ENCODE measurements at regions not wholly inside any gene's neighbourhood (a gene's known extent, or its start where the extent isn't known, plus 50 kb on each side); places are given as distances from the start of the nearest gene placed in this dataset.
"Not testable (repeated sequence)": the region's sequence is repeated elsewhere in the genome, so short reads cannot be mapped to it uniquely, and the experiment has no call there.

DNA sequence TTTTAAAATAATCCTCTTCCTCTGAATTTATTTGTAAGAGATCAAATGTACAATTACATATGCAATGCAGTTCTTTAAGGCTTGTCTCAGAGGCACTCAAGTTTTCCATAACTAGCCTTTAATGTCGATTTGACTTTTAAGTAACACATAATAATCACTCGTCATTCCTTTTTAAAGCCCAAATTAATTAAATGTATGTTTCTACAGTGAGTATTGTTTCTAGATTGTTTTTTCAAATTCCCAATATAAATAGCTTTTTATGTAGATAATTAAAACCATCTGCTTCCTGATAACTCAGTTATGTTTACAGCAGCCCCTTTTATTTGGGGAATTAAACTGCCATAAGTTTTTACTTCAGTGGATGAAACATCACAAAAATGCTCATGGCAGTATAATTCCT is 185.1 kb downstream of the ETNK1 start:
- no peak for DNase-seq

GRCh38 chr12:22812531-22812930 is 187.6 kb downstream of the ETNK1 start:
- no peak for DNase-seq

GRCh38 chr12:22821985-22822384 is 197.0 kb downstream of the ETNK1 start:
- no peak for DNase-seq

GRCh38 chr12:22826026-22826425 is 201.1 kb downstream of the ETNK1 start:
- no peak for DNase-seq

GRCh38 chr12:22826446-22826981 is 201.5 kb downstream of the ETNK1 start:
- DNase-seq = not testable (repeated sequence)

GRCh38 chr12:22828066-22828465 is 203.1 kb downstream of the ETNK1 start:
- no peak for DNase-seq

DNA sequence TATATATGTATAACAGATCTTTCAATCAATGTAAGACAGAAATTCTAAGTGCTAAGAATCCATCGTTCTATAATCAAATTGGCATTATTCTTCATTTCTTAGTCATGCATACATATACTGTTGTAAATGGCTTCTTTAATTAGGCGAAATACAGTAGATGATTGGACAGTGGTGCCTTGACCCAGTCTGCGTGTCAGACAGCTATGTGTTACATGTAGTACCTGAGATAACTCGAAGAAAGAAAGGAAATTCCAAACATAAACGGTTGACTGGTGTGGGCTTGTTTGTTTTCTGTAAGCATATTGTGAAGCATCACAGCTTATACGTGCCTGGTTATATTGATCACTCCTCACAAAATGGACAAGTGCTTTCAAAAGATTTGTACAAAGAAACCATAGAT is 210.5 kb downstream of the ETNK1 start:
- DNase-seq = no peak

GRCh38 chr12:22850185-22850584 is 225.2 kb downstream of the ETNK1 start:
- no peak for DNase-seq

DNA sequence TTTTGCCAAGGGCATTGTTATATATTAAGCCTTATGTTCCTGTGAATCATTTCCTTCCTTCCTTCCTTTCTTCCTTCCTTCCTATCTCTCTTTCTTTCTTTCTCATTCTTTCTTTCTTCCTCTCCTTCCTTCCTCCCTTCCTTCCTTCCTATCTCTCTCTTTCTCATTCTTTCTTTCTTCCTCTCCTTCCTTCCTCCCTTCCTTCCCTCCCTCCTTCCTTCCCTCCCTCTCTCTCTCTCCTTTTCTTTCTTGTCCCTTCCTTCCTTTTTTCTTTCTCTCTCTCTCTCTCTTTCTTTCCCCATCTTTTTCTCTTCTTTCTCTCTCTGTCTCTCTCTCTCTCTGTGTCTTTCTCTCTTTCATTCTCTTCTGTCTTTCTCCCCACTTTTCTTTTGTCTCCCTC is 226.6 kb downstream of the ETNK1 start:
- DNase-seq = no peak

DNA sequence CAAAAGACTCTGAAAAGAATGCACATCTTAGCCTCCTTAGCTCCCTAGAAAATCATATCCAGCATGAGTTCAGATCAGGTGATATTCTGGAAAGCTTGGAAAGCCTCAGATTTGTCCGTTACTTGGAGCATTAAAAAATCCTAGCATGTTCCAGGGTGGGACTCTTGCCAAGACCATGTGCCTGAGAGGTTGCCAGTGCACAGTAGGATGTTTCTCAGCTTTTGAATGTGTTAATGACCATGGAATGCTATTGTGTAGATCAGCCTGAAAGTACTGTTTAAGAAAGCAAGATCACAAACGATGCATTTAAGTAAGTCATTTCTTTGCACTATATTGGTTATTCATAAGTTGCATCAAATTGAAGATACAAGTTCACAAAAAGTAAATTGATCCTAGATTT is 230.5 kb downstream of the ETNK1 start:
- no peak for DNase-seq

GRCh38 chr12:22856178-22856577 is 231.2 kb downstream of the ETNK1 start:
- no peak for DNase-seq

DNA sequence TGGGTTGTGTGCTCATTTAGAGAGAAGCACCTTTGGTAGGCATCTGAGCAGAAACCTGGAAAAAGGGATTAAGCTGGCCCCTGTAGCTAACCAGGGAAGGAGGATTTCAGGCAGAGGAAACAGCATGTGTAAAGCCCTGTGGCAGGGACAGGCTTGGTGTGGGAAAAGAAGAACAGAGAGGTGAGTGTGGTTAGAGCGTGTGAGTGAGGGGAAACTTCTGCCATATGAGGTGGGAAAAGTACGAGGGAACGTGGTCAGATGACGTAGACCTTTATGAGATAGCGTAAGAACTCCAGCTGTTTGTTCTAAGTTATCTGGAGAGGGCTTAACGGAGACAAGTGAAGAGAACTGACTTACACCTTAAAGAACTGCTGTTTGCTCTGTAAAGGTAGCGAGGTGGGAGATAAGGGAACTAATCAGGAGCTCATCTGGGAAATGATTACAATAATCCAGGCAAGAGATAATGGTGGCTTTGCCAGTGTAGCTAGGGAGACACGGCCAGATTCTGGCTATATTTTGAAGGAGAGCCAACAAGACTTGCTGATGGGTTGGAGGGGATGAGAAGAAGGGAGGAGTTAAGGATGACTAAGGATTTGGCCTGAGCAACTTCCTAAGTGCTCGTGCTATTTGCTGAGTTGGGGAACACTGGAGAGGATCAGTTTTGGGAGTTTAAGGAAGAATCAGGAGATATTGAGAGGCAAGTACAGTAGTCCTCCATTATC is 234.0 kb downstream of the ETNK1 start:
- DNase-seq = no peak

GRCh38 chr12:22860926-22861325 is 236.0 kb downstream of the ETNK1 start:
- no peak for DNase-seq

DNA sequence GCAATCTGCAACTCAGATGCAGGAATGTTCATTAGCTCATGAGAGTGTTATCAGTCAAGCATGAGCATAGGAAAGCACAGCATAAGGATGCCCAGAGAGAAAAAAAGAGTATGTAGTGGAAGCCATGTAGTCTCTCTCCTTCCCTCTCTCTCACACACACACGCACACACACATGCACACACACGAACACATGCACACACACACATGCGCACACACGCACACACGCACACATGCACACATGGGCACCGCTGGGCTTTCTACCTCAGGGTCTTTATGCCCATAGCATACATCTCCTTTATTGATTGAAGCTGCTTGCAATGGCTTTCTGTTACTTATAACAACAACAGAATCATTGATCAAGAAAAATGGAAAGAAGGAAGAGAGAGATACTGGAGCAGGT is 240.9 kb downstream of the ETNK1 start:
- DNase-seq = no peak

GRCh38 chr12:22866406-22866805 is 241.4 kb downstream of the ETNK1 start:
- no peak for DNase-seq

- no peak for DNase-seq
Observed at GRCh38 chr12:22874151-22874550, 249.2 kb downstream of the ETNK1 start.

DNA sequence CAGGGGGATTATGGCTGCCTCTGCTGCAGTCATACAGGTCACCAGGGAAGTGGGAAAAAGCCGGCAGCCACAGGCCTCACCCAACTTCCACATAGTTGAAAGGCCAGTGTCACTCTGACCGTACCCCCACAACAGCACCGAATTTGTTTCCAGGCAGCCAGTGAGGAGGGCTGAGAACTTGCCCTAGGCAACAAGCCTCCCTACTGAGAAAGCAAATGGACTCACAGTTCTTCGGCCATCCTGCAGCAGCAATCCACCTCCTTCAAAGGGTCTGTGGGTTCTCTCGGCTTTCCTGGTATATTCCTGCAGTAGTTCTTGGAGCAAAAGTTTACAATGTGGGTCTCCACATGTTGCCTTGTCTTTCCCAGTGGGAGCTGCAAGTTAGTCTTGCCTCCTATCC is 251.3 kb downstream of the ETNK1 start:
- no peak for DNase-seq

DNA sequence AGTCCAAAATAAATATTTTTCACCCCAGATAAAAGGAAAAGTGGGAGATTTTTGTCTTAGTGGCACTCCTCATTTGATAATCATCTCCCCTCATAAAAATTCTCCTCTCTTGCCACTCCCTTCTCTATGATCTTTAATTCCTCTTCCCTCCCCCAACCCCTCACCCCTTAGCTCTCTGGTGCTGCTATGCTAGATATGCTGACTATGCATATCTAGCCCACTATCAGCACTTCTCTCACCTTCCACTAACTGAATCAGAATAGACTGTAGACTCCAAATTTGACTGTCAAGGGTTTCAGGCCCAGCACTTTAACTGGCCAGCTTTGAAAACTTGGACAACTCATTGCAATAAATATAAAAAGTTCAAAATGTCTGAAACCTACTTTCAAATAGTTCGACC is 254.2 kb downstream of the ETNK1 start:
- no peak for DNase-seq

GRCh38 chr12:22880331-22880730 is 255.4 kb downstream of the ETNK1 start:
- no peak for DNase-seq

GRCh38 chr12:22880807-22881206 is 255.8 kb downstream of the ETNK1 start:
- no peak for DNase-seq

DNA sequence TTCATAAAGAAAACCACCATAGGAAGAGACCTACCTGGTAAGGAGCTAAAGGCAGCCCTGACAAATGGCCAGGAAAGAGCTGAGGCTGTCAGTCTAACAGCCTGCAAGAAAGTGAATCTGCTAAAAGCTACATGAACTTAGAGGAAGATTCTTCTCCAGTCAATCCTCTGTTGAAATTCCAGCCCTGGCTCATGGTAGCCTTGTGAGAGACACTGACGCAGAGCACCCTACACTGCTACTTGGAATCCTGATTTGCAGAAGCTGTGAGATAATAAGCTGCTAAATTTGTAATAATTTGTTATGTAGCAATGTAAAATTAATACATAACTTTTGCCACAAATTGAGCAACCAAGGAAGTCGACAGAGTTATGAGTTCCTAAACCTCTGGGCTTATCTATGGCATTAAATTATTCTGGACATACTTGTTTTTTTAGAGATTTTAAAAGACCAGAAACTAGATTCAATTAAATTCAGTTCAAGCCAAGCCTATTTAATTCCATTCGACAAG is 257.0 kb downstream of the ETNK1 start:
- DNase-seq = no peak

GRCh38 chr12:22882559-22882958 is 257.6 kb downstream of the ETNK1 start:
- no peak for DNase-seq

GRCh38 chr12:22893878-22894277 is 268.9 kb downstream of the ETNK1 start:
- DNase-seq = no peak

All from amygdala (tissue), 56 donors.